T-helper 2 cell treated with Interferon-gamma antibody and Interleukin-4, amounts not matched to agents 5 μg/mL and 100 μg/mL, for 36 hours (primary cell): ENCODE measurements at regions not wholly inside any gene's neighbourhood (a gene's known extent, or its start where the extent isn't known, plus 50 kb on each side); places are given as distances from the start of the nearest gene placed in this dataset.

ENCODE experiments used
- DNase-seq: peaks from one replicate; pipeline ENCODE4 v3.0.0; 2021; ENCODE audit warnings: low spot score
- H3K27ac Mint-ChIP-seq: one replicate; pipeline ENCODE4 v1.8.0; 2021; ENCODE audit warnings: mild to moderate bottlenecking, mixed read lengths
- H3K27me3 Mint-ChIP-seq: one replicate; pipeline ENCODE4 v1.8.0; 2021; ENCODE audit warnings: low read depth, mixed read lengths
- H3K36me3 Mint-ChIP-seq: one replicate; pipeline ENCODE4 v1.8.0; 2021; ENCODE audit warnings: low read depth, mixed read lengths
- H3K4me1 Mint-ChIP-seq: one replicate; pipeline ENCODE4 v1.8.0; 2021; ENCODE audit warnings: low read depth, mixed read lengths
- H3K4me3 Mint-ChIP-seq: one replicate; pipeline ENCODE4 v1.8.0; 2022; ENCODE audit warnings: mild to moderate bottlenecking, moderate library complexity, mixed read lengths
- H3K9me3 Mint-ChIP-seq: one replicate; pipeline ENCODE4 v1.8.0; 2021; ENCODE audit warnings: mixed read lengths

DNA sequence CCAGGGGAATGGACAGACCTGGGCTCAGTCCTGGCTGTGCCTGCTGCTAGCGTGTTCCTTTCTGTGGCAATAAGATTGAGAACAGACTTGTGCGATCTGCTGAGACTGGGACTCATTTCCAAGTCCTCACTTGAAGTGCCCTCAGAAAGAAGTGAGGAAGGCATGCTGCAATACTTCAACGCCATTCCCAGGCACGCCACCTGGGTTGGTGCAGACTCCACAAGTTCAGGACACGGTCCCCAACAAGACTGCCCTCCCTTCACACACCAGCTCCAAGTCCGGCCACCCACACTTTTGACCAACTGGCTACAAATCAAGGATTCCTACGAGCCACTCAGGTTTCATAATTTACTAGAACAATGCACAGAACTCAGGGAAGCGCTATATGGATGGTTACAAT lies 391.8 kb upstream of the SULF2 start:
- Mint-ChIP-seq H3K27me3 (peaks cover 2% of the 10 kb centered on the region), H3K4me1 (no peaks in the 10 kb centered on the region), H3K4me3 (no peak overlapping the region), H3K9me3 (no peaks in the 10 kb centered on the region), H3K36me3 (no peaks in the 10 kb centered on the region), H3K27ac (no peak overlapping the region)
- no peak for DNase-seq

DNA sequence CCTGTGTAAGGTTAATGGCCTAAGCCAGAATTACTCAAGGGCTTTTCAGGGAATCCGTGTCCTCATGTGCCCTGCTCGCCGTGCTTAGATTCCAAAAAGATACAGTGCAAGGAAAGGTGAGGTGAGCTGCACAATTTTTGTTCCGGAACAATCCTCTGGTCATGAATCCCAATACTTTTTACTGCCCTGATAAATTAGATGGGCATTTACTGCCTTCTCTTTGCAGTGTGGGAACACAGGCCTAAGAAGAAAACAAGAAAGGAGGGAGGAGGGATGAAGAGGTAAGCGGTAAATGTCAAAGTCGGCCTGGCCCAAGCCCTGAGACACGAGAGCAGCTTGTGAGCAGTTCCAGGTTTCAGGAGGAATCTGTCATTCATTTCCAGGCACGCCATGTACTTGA lies 390.9 kb upstream of the SULF2 start:
- Mint-ChIP-seq H3K4me3 (no peak overlapping the region), H3K27ac (no peak overlapping the region), H3K9me3 (no peaks in the 10 kb centered on the region), H3K27me3 (peaks cover 2% of the 10 kb centered on the region), H3K36me3 (no peaks in the 10 kb centered on the region), H3K4me1 (no peaks in the 10 kb centered on the region)
- no peak for DNase-seq

DNA sequence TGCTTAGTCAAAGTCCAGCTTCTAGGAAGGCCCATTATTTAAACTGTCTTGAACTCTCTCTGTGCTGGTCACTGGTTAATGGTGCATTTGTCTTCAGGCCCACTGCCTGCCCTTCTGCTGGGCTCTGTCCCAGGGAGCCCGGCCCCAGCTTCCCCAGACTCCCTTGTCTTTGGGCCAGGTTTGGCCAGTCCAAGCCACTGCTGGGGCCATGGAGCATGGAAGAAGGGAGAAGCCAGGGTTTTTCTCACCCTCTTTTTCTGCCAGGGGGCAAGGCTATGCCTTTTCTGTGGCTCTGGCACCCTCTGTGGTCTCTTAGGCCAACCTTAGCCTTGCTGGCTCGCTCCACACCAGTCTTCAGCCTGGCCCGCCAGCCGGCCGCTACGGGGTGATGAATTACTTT lies 390.0 kb upstream of the SULF2 start:
- Mint-ChIP-seq H3K27ac (no peak overlapping the region), H3K36me3 (no peaks in the 10 kb centered on the region), H3K4me3 (no peak overlapping the region), H3K4me1 (no peaks in the 10 kb centered on the region), H3K27me3 (peaks cover 2% of the 10 kb centered on the region), H3K9me3 (no peaks in the 10 kb centered on the region)
- no peak for DNase-seq

DNA sequence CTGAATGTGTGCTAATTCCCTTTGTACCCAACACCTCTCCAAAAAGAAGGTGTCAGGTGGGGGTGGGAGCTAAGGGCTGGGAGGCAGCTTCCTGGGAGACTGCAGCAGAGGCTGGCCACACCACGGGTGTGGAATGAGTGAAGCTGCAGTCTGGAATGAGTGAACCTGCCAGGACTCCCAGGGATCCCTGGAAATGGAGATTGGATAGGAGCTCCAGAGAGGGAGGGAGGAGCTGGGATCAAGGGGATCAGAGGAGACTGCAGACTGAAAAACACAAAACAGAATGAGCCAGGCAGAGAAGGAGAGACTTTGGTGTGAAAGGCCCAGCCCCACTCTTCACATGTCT lies 387.0 kb upstream of the SULF2 start:
- no peaks in the 10 kb centered on the region for H3K9me3 Mint-ChIP-seq
- H3K4me1 Mint-ChIP-seq, result no peaks in the 10 kb centered on the region
- no peak overlapping the region for H3K4me3 Mint-ChIP-seq
- DNase-seq, result no peak
- no peak overlapping the region for H3K27ac Mint-ChIP-seq
- peaks cover 2% of the 10 kb centered on the region for H3K27me3 Mint-ChIP-seq
- no peaks in the 10 kb centered on the region for H3K36me3 Mint-ChIP-seq

DNA sequence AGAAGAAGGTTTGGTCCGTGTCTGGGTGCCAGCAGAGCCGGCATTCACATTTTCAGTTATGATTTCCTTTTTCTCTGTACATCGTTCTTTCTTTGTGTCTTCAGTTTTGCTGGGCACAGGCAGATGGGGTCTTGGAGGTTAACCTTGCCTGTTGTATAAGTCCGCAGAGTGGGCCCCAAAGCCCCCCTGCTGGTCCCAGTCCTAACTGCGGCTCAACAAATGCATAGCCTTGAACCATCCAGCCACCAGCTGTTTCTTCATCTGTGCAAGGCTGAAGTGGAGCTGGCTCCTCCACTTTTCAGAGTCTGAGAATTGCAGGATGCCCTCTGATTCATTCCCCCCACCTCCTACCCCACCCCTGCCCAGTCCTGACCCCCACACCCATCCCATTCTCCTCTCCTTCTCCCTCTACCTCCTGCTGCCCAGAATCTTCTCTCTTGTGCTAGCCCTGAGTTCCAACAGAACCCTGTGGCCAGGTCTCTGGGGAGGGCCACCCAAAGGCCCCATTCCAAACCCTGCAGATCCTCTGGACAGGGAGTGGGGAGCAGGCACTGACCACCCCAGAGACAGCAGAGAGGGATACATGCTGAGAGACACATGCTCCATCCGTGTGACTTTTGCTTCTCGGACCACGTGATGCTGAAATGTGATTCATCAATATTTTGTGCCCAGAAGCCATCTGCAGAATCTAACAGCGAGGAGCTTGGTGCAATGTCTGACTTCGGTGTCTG lies 386.5 kb upstream of the SULF2 start:
- no peaks in the 10 kb centered on the region for H3K36me3 Mint-ChIP-seq
- H3K4me1 Mint-ChIP-seq, result no peaks in the 10 kb centered on the region
- H3K4me3 Mint-ChIP-seq, result no peak overlapping the region
- no peak overlapping the region for H3K27ac Mint-ChIP-seq
- H3K27me3 Mint-ChIP-seq, result no peaks in the 10 kb centered on the region
- H3K9me3 Mint-ChIP-seq, result no peaks in the 10 kb centered on the region
- no peak for DNase-seq

DNA sequence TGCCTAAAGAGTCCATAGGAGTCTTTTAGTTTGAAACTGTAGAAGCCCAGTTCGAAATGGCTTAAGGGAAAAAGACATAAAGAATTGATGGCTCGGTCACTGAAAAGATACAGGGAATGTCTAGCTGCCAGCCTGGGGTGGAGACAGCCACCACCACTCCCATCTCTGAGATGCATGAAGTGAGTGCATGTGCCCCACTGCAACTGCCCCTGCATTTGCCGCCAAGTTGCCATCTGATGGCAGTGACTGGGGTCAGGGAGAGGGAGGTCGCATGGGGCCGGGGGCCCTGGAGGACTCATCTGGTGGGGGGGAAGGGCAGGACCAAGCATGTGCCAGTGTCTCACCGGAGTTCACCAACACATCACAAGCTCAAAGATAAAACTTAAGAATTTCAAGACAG lies 385.8 kb upstream of the SULF2 start:
- H3K4me3 Mint-ChIP-seq, result no peak overlapping the region
- H3K36me3 Mint-ChIP-seq, result no peaks in the 10 kb centered on the region
- H3K27ac Mint-ChIP-seq, result no peak overlapping the region
- H3K9me3 Mint-ChIP-seq, result no peaks in the 10 kb centered on the region
- DNase-seq, result no peak
- H3K4me1 Mint-ChIP-seq, result no peaks in the 10 kb centered on the region
- no peaks in the 10 kb centered on the region for H3K27me3 Mint-ChIP-seq

DNA sequence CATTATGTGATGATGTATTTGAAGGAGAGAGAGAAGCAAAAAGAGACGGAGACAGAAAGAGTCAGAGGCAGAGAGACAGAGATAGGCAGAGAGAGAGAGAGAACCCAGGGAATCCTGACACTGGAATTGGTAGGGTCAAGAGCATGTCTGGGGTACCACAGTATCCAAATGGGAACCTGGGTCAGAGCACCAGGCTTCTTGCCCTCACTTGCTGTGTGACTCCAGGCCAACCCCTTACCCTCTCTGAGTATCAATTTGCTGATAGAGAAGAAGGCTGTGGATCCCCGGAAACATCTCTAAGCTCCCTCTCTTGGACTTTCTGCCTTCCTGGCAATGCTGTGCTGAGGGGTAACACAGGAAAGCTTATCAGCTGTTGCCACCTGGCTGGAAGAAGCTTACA lies 385.3 kb upstream of the SULF2 start:
- no peaks in the 10 kb centered on the region for H3K36me3 Mint-ChIP-seq
- H3K4me3 Mint-ChIP-seq, result no peak overlapping the region
- H3K27ac Mint-ChIP-seq, result no peak overlapping the region
- no peaks in the 10 kb centered on the region for H3K9me3 Mint-ChIP-seq
- H3K27me3 Mint-ChIP-seq, result no peaks in the 10 kb centered on the region
- no peaks in the 10 kb centered on the region for H3K4me1 Mint-ChIP-seq
- DNase-seq, result no peak

DNA sequence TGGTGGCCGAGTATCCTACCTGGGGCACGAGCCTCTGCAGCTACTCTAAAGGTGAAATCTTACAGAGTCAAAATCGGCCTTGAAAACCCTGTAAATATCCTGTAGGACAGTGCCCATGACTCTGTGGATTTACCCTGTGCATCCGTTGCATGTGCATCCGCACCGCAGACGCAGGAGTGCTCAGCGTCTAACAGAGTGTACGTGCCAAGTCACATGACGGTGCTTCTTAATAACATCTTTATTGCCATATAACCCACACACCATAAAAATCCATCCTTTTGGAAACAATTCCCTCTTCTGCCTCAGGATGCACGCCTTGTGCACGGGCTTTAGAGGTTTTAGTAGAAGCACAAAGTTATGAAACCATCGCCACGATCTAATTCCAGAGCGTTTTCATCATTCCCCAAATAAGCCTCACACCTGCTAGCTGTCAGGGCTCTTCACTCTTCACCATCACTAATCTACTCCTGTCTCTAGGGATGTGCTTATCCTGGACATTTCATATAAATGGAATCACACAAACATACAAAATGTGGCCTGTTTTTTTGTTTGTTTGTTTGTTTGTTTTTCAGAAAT lies 384.5 kb upstream of the SULF2 start:
- Mint-ChIP-seq H3K27me3 (no peaks in the 10 kb centered on the region), H3K9me3 (no peaks in the 10 kb centered on the region), H3K4me3 (no peak overlapping the region), H3K27ac (no peak overlapping the region), H3K4me1 (no peaks in the 10 kb centered on the region), H3K36me3 (no peaks in the 10 kb centered on the region)
- no peak for DNase-seq

DNA sequence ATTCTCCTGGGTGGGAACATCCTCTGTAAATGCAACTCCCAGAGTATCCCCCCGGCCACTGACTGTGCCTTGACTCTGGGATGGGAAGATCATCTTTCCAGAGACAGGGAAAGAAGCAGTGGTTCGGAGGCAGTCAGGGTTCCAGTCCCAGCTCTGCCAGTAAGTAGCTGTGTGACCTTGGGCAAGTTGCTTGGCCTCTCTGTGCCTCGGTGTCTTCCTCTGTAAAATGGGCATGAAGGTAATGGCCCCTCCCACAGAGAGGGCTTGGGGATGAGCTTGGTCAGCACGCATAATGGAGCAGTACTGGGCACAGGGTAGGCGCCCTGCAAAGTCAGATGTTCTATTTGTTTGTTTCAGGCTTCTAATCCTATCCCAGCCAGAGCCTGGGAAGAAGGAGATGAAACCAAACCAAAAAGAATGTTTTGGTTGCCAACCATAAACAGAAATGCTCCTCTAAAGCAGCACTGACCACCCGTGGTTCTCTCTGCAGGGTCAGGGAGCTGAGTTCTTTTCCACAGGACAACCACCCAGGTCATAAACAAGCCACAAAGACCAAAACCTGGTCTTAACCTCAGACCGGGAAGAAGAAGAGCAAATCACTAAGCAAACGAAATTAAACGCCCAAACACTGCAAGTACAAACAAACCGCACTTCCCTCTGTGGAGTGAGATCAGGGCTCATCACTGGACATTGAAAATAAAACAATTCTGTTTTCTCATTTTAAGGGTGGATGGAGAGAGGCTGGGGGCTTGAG lies 381.0 kb upstream of the SULF2 start:
- H3K4me3 Mint-ChIP-seq, result no peak overlapping the region
- H3K27me3 Mint-ChIP-seq, result no peaks in the 10 kb centered on the region
- H3K36me3 Mint-ChIP-seq, result no peaks in the 10 kb centered on the region
- H3K27ac Mint-ChIP-seq, result no peak overlapping the region
- H3K9me3 Mint-ChIP-seq, result no peaks in the 10 kb centered on the region
- no peak for DNase-seq
- H3K4me1 Mint-ChIP-seq, result no peaks in the 10 kb centered on the region

DNA sequence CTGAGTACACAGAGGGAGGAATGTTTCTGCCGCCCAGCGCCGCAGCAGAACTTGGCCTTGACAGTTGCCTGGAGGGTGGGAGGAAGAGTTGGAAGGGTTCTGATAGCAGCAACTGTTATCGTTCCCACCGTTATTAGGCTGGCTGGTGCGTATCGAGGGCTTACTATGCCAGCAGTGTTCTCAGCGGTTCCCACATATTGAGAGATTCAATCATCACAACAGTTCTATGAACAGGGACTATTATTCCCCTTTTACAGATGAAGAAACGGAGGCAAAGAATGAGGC lies 380.1 kb upstream of the SULF2 start:
- H3K27me3 Mint-ChIP-seq, result no peaks in the 10 kb centered on the region
- no peaks in the 10 kb centered on the region for H3K36me3 Mint-ChIP-seq
- H3K9me3 Mint-ChIP-seq, result no peaks in the 10 kb centered on the region
- no peak for DNase-seq
- H3K4me3 Mint-ChIP-seq, result no peak overlapping the region
- H3K4me1 Mint-ChIP-seq, result no peaks in the 10 kb centered on the region
- no peak overlapping the region for H3K27ac Mint-ChIP-seq

DNA sequence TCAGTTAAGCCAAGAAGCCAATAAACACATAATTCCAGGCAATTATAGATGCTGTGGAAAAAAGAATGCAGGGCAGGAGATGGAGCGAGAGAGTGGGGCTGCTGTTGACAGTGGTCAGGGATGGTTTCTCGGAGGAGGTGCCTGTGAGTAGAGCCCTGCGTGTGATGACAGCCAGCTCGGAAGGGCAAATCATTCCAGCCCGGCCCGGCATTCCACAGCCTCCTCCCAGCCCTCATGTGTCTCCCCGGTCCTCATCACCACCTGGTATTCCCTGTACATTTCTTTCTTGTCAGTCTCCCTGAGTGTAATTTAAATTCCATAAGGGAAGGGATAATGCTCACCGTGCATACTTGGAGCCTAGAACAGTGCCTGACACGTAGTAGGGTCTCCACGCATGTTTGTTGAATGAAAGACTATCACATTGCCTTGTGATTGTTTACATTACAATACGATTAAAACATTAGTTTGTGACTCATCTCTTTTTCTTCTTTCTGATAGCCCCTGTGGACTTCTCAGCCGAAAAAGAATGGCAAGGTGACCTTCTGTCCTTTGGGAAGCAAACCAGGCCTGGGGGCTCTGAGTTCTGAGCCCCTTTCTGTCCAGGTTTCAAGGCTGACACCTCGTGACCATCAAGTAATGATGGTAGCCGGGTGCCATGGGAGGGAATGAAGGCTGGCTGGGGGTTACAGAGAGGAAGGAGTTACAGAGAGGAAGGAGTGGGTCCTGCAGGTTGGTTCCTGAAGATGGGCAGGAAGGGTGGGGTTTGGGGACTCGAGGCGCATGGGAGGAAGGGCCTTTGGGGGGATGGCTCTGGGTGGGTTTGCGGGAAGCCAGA lies 379.5 kb upstream of the SULF2 start:
- H3K4me1 Mint-ChIP-seq, result no peaks in the 10 kb centered on the region
- H3K27ac Mint-ChIP-seq, result no peak overlapping the region
- no peaks in the 10 kb centered on the region for H3K27me3 Mint-ChIP-seq

DNA sequence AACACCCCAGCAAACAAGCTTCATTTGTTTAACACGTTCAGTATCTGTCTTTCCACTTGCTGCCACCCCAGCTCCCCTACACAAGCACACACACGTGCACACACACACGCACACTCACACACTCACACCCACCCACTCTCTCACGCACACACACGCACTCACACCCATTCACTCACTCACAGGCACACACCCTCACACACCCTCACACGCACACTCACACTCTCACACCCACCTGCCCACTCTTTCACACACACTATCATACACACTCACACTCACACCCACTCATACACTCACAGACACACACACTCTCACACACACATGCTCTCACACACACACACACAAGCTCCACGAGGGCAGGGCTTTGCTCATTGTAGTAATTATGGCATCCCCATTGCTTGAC lies 378.8 kb upstream of the SULF2 start:
- Mint-ChIP-seq H3K4me1 (no peaks in the 10 kb centered on the region), H3K4me3 (no peak overlapping the region), H3K9me3 (no peaks in the 10 kb centered on the region), H3K27ac (no peak overlapping the region), H3K36me3 (no peaks in the 10 kb centered on the region), H3K27me3 (no peaks in the 10 kb centered on the region)
- no peak for DNase-seq

More for the DNA sequence above, 379.5 kb upstream of the SULF2 start:
- no peaks in the 10 kb centered on the region for H3K9me3 Mint-ChIP-seq
- no peak overlapping the region for H3K4me3 Mint-ChIP-seq
- no peaks in the 10 kb centered on the region for H3K36me3 Mint-ChIP-seq
- DNase-seq, result no peak

DNA sequence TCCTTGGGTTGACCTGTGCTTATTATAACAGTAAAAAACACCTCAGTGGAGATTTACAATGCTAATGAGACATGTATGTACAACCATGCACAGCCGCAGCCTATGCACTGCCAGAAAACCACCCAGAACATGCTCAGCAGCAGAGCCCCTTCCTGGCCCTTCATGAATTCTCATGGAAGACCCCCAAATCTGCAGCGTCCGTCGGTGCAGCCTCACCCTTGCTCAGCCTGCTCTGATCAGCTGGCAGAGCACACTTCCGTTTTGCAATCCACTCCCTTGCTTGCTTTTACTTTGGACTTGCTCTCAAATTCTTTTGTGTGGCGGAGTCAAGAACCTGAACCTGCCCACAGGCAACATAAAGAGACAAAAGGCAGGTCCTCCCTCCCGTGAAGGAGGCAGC lies 378.2 kb upstream of the SULF2 start:
- Mint-ChIP-seq H3K4me1 (no peaks in the 10 kb centered on the region), H3K27me3 (no peaks in the 10 kb centered on the region), H3K9me3 (no peaks in the 10 kb centered on the region), H3K27ac (no peak overlapping the region), H3K4me3 (no peak overlapping the region), H3K36me3 (no peaks in the 10 kb centered on the region)
- no peak for DNase-seq

DNA sequence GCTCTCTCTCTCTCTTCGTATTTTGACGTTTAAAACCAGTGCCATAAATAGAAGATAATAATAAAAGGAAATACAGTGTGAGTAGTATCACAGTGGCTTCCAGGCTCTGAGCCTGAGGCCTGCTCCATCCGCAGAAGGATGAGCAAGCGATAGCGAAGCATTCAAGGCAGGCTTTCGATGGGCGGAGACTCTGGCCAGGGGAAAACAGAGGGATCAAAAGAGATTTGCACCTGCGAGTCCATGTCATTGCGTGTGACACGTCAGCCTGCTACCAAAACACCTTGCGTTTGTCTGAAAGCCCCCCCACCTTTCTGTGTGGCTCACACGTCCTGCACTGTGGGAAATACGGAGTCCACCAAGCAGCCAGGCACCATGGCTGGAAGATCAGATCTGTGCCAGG lies 377.3 kb upstream of the SULF2 start:
- no peaks in the 10 kb centered on the region for H3K9me3 Mint-ChIP-seq
- peaks cover 3% of the 10 kb centered on the region for H3K27me3 Mint-ChIP-seq
- H3K4me3 Mint-ChIP-seq, result no peak overlapping the region
- H3K4me1 Mint-ChIP-seq, result no peaks in the 10 kb centered on the region
- no peaks in the 10 kb centered on the region for H3K36me3 Mint-ChIP-seq
- no peak overlapping the region for H3K27ac Mint-ChIP-seq
- DNase-seq, result no peak
